ENCODE measurements at regions not wholly inside any gene's neighbourhood (a gene's known extent, or its start where the extent isn't known, plus 50 kb on each side); places are given as distances from the start of the nearest gene placed in this dataset.

DNA sequence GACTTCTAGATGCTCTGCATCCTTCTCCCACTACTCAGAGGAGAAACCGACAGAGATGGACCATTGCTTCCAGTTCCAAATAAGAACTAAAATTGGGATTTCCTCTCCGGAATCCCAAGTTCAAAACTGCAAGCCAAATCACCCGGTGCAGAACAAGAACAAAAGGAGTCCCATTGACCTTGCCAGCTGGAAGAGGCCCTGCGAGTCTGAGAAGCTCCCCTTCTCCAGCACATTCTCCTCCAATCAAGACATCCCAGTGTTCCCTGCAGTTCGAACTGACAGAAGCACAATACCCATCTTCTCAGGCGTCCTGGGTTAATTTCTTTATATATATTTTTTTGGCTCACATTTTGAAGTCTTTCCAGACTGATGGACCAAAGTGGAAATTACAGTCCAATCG, 195.3 kb upstream of the MEIS1 start:
- Histone ChIP-seq H3K9me3 (ENCODE audit: control insufficient read depth, insufficient read depth, low read depth, low read length) (no peaks in the 10 kb centered on the region), H3K4me1 (ENCODE audit: control insufficient read depth, insufficient read depth, low read length) (no peaks in the 10 kb centered on the region), H3K27ac (ENCODE audit: extremely low read depth, low read depth, low read length) (no peak overlapping the region), H3K36me3 (ENCODE audit: control insufficient read depth in 2 of 2, insufficient read depth in 1 of 2, low read length in 2 of 2) (no peaks in the 10 kb centered on the region), H3K4me3 (ENCODE audit: low read depth, low read length) (no peak overlapping the region)
- ChIA-PET CTCF (no interaction called here), POLR2A (no interaction called here)
- TF ChIP-seq, protein P1, sequence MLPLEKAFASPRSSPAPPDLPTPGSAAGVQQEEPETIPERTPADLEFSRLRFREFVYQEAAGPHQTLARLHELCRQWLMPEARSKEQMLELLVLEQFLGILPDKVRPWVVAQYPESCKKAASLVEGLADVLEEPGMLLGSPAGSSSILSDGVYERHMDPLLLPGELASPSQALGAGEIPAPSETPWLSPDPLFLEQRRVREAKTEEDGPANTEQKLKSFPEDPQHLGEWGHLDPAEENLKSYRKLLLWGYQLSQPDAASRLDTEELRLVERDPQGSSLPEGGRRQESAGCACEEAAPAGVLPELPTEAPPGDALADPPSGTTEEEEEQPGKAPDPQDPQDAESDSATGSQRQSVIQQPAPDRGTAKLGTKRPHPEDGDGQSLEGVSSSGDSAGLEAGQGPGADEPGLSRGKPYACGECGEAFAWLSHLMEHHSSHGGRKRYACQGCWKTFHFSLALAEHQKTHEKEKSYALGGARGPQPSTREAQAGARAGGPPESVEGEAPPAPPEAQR (tag by site-specific recombination; IDR thresholded peaks at IDR 0.05), result no peak

DNA sequence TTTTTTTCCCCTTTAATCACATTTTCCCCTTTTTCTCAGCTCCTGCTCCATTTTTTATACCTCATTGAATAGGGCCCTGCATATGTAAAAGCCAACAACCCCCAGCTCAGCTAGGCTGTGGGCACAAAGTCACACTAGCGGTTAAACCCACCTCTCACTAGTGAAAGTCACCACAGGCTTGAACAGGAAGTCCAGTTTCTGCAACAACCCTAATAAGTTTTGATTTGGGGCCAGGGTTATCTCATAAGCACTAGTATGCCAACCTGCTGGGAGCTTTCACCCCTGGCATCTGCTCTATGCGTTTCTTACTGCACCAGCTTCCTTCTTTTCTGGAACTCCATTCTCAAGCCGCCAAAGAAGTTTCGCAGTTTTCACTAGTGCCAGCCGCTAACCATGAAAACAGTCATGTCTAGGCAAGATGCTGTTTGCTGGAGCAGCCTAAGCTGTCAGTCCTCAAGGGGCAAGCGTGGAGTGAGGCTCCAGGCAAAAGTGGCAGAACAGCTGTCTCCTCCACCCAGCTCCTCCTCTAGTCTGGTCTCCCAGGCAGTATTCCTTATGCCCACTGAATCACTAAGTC, 197.0 kb upstream of the MEIS1 start:
- no peaks in the 10 kb centered on the region for H3K4me1 ChIP-seq (ENCODE audit: control insufficient read depth, insufficient read depth, low read length)
- TF ChIP-seq, protein P2, sequence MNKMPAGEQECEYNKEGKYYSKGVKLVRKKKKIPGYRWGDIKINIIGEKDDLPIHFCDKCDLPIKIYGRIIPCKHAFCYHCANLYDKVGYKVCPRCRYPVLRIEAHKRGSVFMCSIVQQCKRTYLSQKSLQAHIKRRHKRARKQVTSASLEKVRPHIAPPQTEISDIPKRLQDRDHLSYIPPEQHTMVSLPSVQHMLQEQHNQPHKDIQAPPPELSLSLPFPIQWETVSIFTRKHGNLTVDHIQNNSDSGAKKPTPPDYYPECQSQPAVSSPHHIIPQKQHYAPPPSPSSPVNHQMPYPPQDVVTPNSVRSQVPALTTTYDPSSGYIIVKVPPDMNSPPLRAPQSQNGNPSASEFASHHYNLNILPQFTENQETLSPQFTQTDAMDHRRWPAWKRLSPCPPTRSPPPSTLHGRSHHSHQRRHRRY (tag by site-specific recombination; IDR thresholded peaks at IDR 0.05), result no peak
- TF ChIP-seq ZNF624 (tag by site-specific recombination; IDR thresholded peaks at IDR 0.05) (no peak), ZNF214 (tag by site-specific recombination; IDR thresholded peaks at IDR 0.05; ENCODE audit: borderline replicate concordance) (no peak), ZNF610 (tag by site-specific recombination; IDR thresholded peaks at IDR 0.05; ENCODE audit: borderline replicate concordance) (no peak), ZBTB8A (tag by site-specific recombination; IDR thresholded peaks at IDR 0.05) (no peak), ZFHX2 (tag by site-specific recombination; conservative IDR thresholded peaks at IDR 0.05) (no peak), ZSCAN23 (tag by site-specific recombination; IDR thresholded peaks at IDR 0.05) (no peak), ZNF292 (tag by site-specific recombination; IDR thresholded peaks at IDR 0.05; ENCODE audit: borderline replicate concordance, low read depth) (no peak), GLIS2 (tag by site-specific recombination; IDR thresholded peaks at IDR 0.05) (no peak), ZNF23 (tag by site-specific recombination; IDR thresholded peaks at IDR 0.05; ENCODE audit: borderline replicate concordance) (no peak), ZSCAN30 (tag by site-specific recombination; IDR thresholded peaks at IDR 0.05) (no peak), SALL2 (tag by site-specific recombination; IDR thresholded peaks at IDR 0.05; ENCODE audit: borderline replicate concordance) (no peak)
- TF ChIP-seq, protein P3, sequence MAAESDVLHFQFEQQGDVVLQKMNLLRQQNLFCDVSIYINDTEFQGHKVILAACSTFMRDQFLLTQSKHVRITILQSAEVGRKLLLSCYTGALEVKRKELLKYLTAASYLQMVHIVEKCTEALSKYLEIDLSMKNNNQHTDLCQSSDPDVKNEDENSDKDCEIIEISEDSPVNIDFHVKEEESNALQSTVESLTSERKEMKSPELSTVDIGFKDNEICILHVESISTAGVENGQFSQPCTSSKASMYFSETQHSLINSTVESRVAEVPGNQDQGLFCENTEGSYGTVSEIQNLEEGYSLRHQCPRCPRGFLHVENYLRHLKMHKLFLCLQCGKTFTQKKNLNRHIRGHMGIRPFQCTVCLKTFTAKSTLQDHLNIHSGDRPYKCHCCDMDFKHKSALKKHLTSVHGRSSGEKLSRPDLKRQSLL (tag by site-specific recombination; IDR thresholded peaks at IDR 0.05), result no peak
- TF ChIP-seq, protein P4, sequence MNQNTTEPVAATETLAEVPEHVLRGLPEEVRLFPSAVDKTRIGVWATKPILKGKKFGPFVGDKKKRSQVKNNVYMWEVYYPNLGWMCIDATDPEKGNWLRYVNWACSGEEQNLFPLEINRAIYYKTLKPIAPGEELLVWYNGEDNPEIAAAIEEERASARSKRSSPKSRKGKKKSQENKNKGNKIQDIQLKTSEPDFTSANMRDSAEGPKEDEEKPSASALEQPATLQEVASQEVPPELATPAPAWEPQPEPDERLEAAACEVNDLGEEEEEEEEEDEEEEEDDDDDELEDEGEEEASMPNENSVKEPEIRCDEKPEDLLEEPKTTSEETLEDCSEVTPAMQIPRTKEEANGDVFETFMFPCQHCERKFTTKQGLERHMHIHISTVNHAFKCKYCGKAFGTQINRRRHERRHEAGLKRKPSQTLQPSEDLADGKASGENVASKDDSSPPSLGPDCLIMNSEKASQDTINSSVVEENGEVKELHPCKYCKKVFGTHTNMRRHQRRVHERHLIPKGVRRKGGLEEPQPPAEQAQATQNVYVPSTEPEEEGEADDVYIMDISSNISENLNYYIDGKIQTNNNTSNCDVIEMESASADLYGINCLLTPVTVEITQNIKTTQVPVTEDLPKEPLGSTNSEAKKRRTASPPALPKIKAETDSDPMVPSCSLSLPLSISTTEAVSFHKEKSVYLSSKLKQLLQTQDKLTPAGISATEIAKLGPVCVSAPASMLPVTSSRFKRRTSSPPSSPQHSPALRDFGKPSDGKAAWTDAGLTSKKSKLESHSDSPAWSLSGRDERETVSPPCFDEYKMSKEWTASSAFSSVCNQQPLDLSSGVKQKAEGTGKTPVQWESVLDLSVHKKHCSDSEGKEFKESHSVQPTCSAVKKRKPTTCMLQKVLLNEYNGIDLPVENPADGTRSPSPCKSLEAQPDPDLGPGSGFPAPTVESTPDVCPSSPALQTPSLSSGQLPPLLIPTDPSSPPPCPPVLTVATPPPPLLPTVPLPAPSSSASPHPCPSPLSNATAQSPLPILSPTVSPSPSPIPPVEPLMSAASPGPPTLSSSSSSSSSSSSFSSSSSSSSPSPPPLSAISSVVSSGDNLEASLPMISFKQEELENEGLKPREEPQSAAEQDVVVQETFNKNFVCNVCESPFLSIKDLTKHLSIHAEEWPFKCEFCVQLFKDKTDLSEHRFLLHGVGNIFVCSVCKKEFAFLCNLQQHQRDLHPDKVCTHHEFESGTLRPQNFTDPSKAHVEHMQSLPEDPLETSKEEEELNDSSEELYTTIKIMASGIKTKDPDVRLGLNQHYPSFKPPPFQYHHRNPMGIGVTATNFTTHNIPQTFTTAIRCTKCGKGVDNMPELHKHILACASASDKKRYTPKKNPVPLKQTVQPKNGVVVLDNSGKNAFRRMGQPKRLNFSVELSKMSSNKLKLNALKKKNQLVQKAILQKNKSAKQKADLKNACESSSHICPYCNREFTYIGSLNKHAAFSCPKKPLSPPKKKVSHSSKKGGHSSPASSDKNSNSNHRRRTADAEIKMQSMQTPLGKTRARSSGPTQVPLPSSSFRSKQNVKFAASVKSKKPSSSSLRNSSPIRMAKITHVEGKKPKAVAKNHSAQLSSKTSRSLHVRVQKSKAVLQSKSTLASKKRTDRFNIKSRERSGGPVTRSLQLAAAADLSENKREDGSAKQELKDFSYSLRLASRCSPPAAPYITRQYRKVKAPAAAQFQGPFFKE (tag by site-specific recombination; IDR thresholded peaks at IDR 0.05; ENCODE audit: borderline replicate concordance), result no peak
- TF ChIP-seq, protein P5, sequence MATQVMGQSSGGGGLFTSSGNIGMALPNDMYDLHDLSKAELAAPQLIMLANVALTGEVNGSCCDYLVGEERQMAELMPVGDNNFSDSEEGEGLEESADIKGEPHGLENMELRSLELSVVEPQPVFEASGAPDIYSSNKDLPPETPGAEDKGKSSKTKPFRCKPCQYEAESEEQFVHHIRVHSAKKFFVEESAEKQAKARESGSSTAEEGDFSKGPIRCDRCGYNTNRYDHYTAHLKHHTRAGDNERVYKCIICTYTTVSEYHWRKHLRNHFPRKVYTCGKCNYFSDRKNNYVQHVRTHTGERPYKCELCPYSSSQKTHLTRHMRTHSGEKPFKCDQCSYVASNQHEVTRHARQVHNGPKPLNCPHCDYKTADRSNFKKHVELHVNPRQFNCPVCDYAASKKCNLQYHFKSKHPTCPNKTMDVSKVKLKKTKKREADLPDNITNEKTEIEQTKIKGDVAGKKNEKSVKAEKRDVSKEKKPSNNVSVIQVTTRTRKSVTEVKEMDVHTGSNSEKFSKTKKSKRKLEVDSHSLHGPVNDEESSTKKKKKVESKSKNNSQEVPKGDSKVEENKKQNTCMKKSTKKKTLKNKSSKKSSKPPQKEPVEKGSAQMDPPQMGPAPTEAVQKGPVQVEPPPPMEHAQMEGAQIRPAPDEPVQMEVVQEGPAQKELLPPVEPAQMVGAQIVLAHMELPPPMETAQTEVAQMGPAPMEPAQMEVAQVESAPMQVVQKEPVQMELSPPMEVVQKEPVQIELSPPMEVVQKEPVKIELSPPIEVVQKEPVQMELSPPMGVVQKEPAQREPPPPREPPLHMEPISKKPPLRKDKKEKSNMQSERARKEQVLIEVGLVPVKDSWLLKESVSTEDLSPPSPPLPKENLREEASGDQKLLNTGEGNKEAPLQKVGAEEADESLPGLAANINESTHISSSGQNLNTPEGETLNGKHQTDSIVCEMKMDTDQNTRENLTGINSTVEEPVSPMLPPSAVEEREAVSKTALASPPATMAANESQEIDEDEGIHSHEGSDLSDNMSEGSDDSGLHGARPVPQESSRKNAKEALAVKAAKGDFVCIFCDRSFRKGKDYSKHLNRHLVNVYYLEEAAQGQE (tag by site-specific recombination; IDR thresholded peaks at IDR 0.05), result no peak
- TF ChIP-seq, protein P6, sequence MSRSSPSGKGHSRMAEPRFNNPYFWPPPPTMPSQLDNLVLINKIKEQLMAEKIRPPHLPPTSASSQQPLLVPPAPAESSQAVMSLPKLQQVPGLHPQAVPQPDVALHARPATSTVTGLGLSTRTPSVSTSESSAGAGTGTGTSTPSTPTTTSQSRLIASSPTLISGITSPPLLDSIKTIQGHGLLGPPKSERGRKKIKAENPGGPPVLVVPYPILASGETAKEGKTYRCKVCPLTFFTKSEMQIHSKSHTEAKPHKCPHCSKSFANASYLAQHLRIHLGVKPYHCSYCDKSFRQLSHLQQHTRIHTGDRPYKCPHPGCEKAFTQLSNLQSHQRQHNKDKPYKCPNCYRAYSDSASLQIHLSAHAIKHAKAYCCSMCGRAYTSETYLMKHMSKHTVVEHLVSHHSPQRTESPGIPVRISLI (tag by site-specific recombination; IDR thresholded peaks at IDR 0.05), result no peak
- no peak overlapping the region for H3K4me3 ChIP-seq (ENCODE audit: low read depth, low read length)
- H3K36me3 ChIP-seq (ENCODE audit: control insufficient read depth in 2 of 2, insufficient read depth in 1 of 2, low read length in 2 of 2), result no peaks in the 10 kb centered on the region
- ChIA-PET CTCF (no interaction called here), POLR2A (no interaction called here)
- H3K9me3 ChIP-seq (ENCODE audit: control insufficient read depth, insufficient read depth, low read depth, low read length), result no peaks in the 10 kb centered on the region
- no peak overlapping the region for H3K27ac ChIP-seq (ENCODE audit: extremely low read depth, low read depth, low read length)
